ENCODE measurements at regions not wholly inside any gene's neighbourhood (a gene's known extent, or its start where the extent isn't known, plus 50 kb on each side); places are given as distances from the start of the nearest gene placed in this dataset.

- TF ChIP-seq CTCF (IDR thresholded peaks at IDR 0.05): no peak
- no peaks in the 10 kb centered on the region for H3K4me1 Mint-ChIP-seq (ENCODE audit: low read depth)
Measured at GRCh38 chr3:135699741-135700140, 265.8 kb upstream of the PPP2R3A start.

GRCh38 chr3:135706758-135707375 lies 258.7 kb upstream of the PPP2R3A start:
- H3K27me3 Mint-ChIP-seq (ENCODE audit: insufficient read depth): no peaks in the 10 kb centered on the region; the same call in 1 of the 2 replicates

More at GRCh38 chr3:135699741-135700140, 265.8 kb upstream of the PPP2R3A start:
- Mint-ChIP-seq H3K4me3 (no peak overlapping the region), H3K27me3 (ENCODE audit: insufficient read depth) (no peaks in the 10 kb centered on the region), H3K9me3 (no peaks in the 10 kb centered on the region), H3K27ac (no peak overlapping the region), H3K36me3 (ENCODE audit: low read depth) (no peaks in the 10 kb centered on the region)
- DNase-seq: no peak

GRCh38 chr3:135719449-135719848 lies 246.1 kb upstream of the PPP2R3A start:
- no peaks in the 10 kb centered on the region for H3K27me3 Mint-ChIP-seq (ENCODE audit: insufficient read depth)
- no peak overlapping the region for H3K4me3 Mint-ChIP-seq
- no peaks in the 10 kb centered on the region for H3K4me1 Mint-ChIP-seq (ENCODE audit: low read depth)
- no peak for DNase-seq
- H3K9me3 Mint-ChIP-seq: no peaks in the 10 kb centered on the region
- TF ChIP-seq CTCF (IDR thresholded peaks at IDR 0.05): no peak
- H3K36me3 Mint-ChIP-seq (ENCODE audit: low read depth): no peaks in the 10 kb centered on the region
- no peak overlapping the region for H3K27ac Mint-ChIP-seq

More at GRCh38 chr3:135706758-135707375, 258.7 kb upstream of the PPP2R3A start:
- peak; percentile 3 for DNase-seq
- H3K9me3 Mint-ChIP-seq: no peaks in the 10 kb centered on the region
- no peak overlapping the region for H3K4me3 Mint-ChIP-seq
- TF ChIP-seq CTCF (IDR thresholded peaks at IDR 0.05): no peak
- H3K27ac Mint-ChIP-seq: no peak overlapping the region
- H3K4me1 Mint-ChIP-seq (ENCODE audit: low read depth): no peaks in the 10 kb centered on the region
- H3K36me3 Mint-ChIP-seq (ENCODE audit: low read depth): no peaks in the 10 kb centered on the region

GRCh38 chr3:135728007-135728721 lies 237.4 kb upstream of the PPP2R3A start:
- TF ChIP-seq CTCF (IDR thresholded peaks at IDR 0.05): no peak
- Mint-ChIP-seq H3K27me3 (ENCODE audit: insufficient read depth) (peaks cover 1% of the 10 kb centered on the region; the same call in 1 of the 2 replicates), H3K9me3 (peaks cover 9% of the 10 kb centered on the region; the same call in 1 of the 2 replicates)

GRCh38 chr3:135731546-135731945 lies 234.0 kb upstream of the PPP2R3A start:
- DNase-seq: no peak
- no peak for TF ChIP-seq CTCF (IDR thresholded peaks at IDR 0.05)
- Mint-ChIP-seq H3K4me3 (no peak overlapping the region), H3K9me3 (peaks cover 2% of the 10 kb centered on the region), H3K27ac (no peak overlapping the region), H3K4me1 (ENCODE audit: low read depth) (no peaks in the 10 kb centered on the region), H3K36me3 (ENCODE audit: low read depth) (no peaks in the 10 kb centered on the region; the same call in 1 of the 2 replicates), H3K27me3 (ENCODE audit: insufficient read depth) (peaks cover 1% of the 10 kb centered on the region; the same call in 1 of the 2 replicates)

More at GRCh38 chr3:135728007-135728721, 237.4 kb upstream of the PPP2R3A start:
- H3K4me1 Mint-ChIP-seq (ENCODE audit: low read depth): no peaks in the 10 kb centered on the region
- no peak for DNase-seq
- H3K4me3 Mint-ChIP-seq: no peak overlapping the region
- no peak overlapping the region for H3K27ac Mint-ChIP-seq
- H3K36me3 Mint-ChIP-seq (ENCODE audit: low read depth): peaks cover 4% of the 10 kb centered on the region; the same call in 1 of the 2 replicates
